ENCODE measurements at regions not wholly inside any gene's neighbourhood (a gene's known extent, or its start where the extent isn't known, plus 50 kb on each side); places are given as distances from the start of the nearest gene placed in this dataset.

GRCh38 chr3:73143821-73144237 lies 82.4 kb downstream of the EBLN2 start:
- no CpG with 5 or more reads among the region's 4 CpGs for WGBS, 2 experiments (ENCODE audit: extremely low coverage in 2 of 2, insufficient read length in 1 of 2)

More at GRCh38 chr3:73143821-73144237, 82.4 kb downstream of the EBLN2 start:
- Histone ChIP-seq H4K8ac (ENCODE audit: low read depth in 2 of 2, low read length in 2 of 2) (no peak overlapping the region), H3K4me1 (ENCODE audit: control insufficient read depth, insufficient read depth, low read length) (no peaks in the 10 kb centered on the region), H3K27ac (ENCODE audit: insufficient read depth, low read length) (no peak overlapping the region), H3K4me3 (ENCODE audit: insufficient read depth, low read depth, low read length) (no peak overlapping the region), H2BK120ac (ENCODE audit: low read depth, low read length) (no peak overlapping the region), H3K14ac (replicated peaks; ENCODE audit: low read depth, low read length) (no peak overlapping the region), H2AFZ (replicated peaks; ENCODE audit: low read length, poor library complexity) (no peak overlapping the region), H4K5ac (ENCODE audit: low read depth, low read length) (no peak overlapping the region), H3K18ac (ENCODE audit: low read depth, low read length) (no peak overlapping the region), H3K4ac (ENCODE audit: low read depth, low read length) (no peak overlapping the region), H2BK20ac (ENCODE audit: low read depth, low read length) (no peak overlapping the region), H3K56ac (ENCODE audit: extremely low read depth, insufficient read depth, low read length) (no peak overlapping the region), H3K9me1 (ENCODE audit: insufficient read depth, low read length) (no peaks in the 10 kb centered on the region), H3K27me3 (ENCODE audit: control insufficient read depth, insufficient read depth, low read length) (peaks cover 8% of the 10 kb centered on the region), H2BK15ac (ENCODE audit: low read depth, low read length) (no peak overlapping the region), H2AK5ac (ENCODE audit: low read depth, low read length) (no peak overlapping the region), H3K4me2 (ENCODE audit: low read depth, low read length) (no peak overlapping the region), H4K20me1 (ENCODE audit: insufficient read depth, low read length) (no peaks in the 10 kb centered on the region), H3K36me3 (ENCODE audit: control insufficient read depth, insufficient read depth, low read length) (no peaks in the 10 kb centered on the region), H2BK5ac (ENCODE audit: low read depth, low read length, poor library complexity, severe bottlenecking) (no peak overlapping the region), H3K9ac (ENCODE audit: low read depth, low read length) (no peak overlapping the region), H4K91ac (ENCODE audit: insufficient read depth, low read depth, low read length) (no peak overlapping the region), H2AK9ac (replicated peaks; ENCODE audit: low read depth, low read length, poor library complexity) (no peak overlapping the region), H3K9me3 (ENCODE audit: control insufficient read depth, insufficient read depth, low read length) (no peaks in the 10 kb centered on the region), H3K23ac (ENCODE audit: low read depth, low read length) (no peak overlapping the region), H3K79me1 (ENCODE audit: low read depth in 1 of 2, low read length in 2 of 2) (no peaks in the 10 kb centered on the region)
- intact Hi-C loops (cut with micrococcal nuclease): no loop called here
- no TSS peak for BruUV-seq (replicated peaks)
- POLR2A ChIA-PET (ENCODE audit: unreplicated experiment): no interaction called here
- ATAC-seq (ENCODE audit: low read depth) (no peak), DNase-seq (no peak)
- TF ChIP-seq, protein P1, sequence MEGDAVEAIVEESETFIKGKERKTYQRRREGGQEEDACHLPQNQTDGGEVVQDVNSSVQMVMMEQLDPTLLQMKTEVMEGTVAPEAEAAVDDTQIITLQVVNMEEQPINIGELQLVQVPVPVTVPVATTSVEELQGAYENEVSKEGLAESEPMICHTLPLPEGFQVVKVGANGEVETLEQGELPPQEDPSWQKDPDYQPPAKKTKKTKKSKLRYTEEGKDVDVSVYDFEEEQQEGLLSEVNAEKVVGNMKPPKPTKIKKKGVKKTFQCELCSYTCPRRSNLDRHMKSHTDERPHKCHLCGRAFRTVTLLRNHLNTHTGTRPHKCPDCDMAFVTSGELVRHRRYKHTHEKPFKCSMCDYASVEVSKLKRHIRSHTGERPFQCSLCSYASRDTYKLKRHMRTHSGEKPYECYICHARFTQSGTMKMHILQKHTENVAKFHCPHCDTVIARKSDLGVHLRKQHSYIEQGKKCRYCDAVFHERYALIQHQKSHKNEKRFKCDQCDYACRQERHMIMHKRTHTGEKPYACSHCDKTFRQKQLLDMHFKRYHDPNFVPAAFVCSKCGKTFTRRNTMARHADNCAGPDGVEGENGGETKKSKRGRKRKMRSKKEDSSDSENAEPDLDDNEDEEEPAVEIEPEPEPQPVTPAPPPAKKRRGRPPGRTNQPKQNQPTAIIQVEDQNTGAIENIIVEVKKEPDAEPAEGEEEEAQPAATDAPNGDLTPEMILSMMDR (conservative IDR thresholded peaks at IDR 0.05; ENCODE audit: low read depth, low read length): no peak
- TF ChIP-seq, protein P2, sequence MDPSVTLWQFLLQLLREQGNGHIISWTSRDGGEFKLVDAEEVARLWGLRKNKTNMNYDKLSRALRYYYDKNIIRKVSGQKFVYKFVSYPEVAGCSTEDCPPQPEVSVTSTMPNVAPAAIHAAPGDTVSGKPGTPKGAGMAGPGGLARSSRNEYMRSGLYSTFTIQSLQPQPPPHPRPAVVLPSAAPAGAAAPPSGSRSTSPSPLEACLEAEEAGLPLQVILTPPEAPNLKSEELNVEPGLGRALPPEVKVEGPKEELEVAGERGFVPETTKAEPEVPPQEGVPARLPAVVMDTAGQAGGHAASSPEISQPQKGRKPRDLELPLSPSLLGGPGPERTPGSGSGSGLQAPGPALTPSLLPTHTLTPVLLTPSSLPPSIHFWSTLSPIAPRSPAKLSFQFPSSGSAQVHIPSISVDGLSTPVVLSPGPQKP (IDR thresholded peaks at IDR 0.05; ENCODE audit: borderline replicate concordance, low read depth, low read length): no peak
- TF ChIP-seq CEBPB (IDR thresholded peaks at IDR 0.05; ENCODE audit: low read depth, low read length) (no peak), SMC3 (IDR thresholded peaks at IDR 0.05; ENCODE audit: low read depth, low read length) (no peak)
- dilution Hi-C loops (cut with HindIII; ENCODE audit: low sequenced_read_pairs, unreplicated experiment): no loop called here
- CTCF ChIA-PET: no interaction called here
- in situ Hi-C loops (cut with MboI; ENCODE audit: low sequenced_read_pairs): no loop called here
